ENCODE measurements at regions not wholly inside any gene's neighbourhood (a gene's known extent, or its start where the extent isn't known, plus 50 kb on each side); places are given as distances from the start of the nearest gene placed in this dataset.
A peak's percentile ranks its signal among the peaks of the same experiment; 100 is the strongest.

GRCh38 chr5:168055141-168055683, 236.2 kb upstream of the WWC1 start:
- no peaks in the 10 kb centered on the region for H3K27me3 ChIP-seq (ENCODE audit: insufficient read depth, poor library complexity, severe bottlenecking)
- no peak for DNase-seq (ENCODE audit: low spot score)
- H3K9me3 ChIP-seq (ENCODE audit: severe bottlenecking) = no peaks in the 10 kb centered on the region
- no peaks in the 10 kb centered on the region for H3K36me3 ChIP-seq (ENCODE audit: low read depth)
- TF ChIP-seq CTCF (IDR thresholded peaks at IDR 0.05; ENCODE audit: poor library complexity, severe bottlenecking) = no peak
- no peak for ATAC-seq (ENCODE audit: low read depth)
- no peak overlapping the region for H3K27ac ChIP-seq (ENCODE audit: poor library complexity, severe bottlenecking)
- no peaks in the 10 kb centered on the region for H3K4me1 ChIP-seq (ENCODE audit: insufficient read depth, poor library complexity, severe bottlenecking)
- no peak overlapping the region for H3K4me3 ChIP-seq (ENCODE audit: severe bottlenecking)

- DNase-seq (ENCODE audit: low spot score) (no peak), ATAC-seq (ENCODE audit: low read depth) (no peak)
- no peaks in the 10 kb centered on the region for H3K9me3 ChIP-seq (ENCODE audit: severe bottlenecking)
- no peak for TF ChIP-seq CTCF (IDR thresholded peaks at IDR 0.05; ENCODE audit: poor library complexity, severe bottlenecking)
- no peaks in the 10 kb centered on the region for H3K36me3 ChIP-seq (ENCODE audit: low read depth)
- no peak overlapping the region for H3K4me3 ChIP-seq (ENCODE audit: severe bottlenecking)
- no peaks in the 10 kb centered on the region for H3K27me3 ChIP-seq (ENCODE audit: insufficient read depth, poor library complexity, severe bottlenecking)
- H3K27ac ChIP-seq (ENCODE audit: poor library complexity, severe bottlenecking) = no peak overlapping the region
- no peaks in the 10 kb centered on the region for H3K4me1 ChIP-seq (ENCODE audit: insufficient read depth, poor library complexity, severe bottlenecking)
Measured at GRCh38 chr5:168055961-168056360, 235.5 kb upstream of the WWC1 start.

- no peaks in the 10 kb centered on the region for H3K36me3 ChIP-seq (ENCODE audit: low read depth)
- TF ChIP-seq CTCF (IDR thresholded peaks at IDR 0.05; ENCODE audit: poor library complexity, severe bottlenecking) = no peak
- DNase-seq (ENCODE audit: low spot score) = no peak
- H3K9me3 ChIP-seq (ENCODE audit: severe bottlenecking) = no peaks in the 10 kb centered on the region
- no peak overlapping the region for H3K27ac ChIP-seq (ENCODE audit: poor library complexity, severe bottlenecking)
- H3K4me1 ChIP-seq (ENCODE audit: insufficient read depth, poor library complexity, severe bottlenecking) = no peaks in the 10 kb centered on the region
- peak; percentile 74 for ATAC-seq (ENCODE audit: low read depth)
- no peaks in the 10 kb centered on the region for H3K27me3 ChIP-seq (ENCODE audit: insufficient read depth, poor library complexity, severe bottlenecking)
- no peak overlapping the region for H3K4me3 ChIP-seq (ENCODE audit: severe bottlenecking)
Measured at GRCh38 chr5:168056499-168057182, 234.8 kb upstream of the WWC1 start.

GRCh38 chr5:168057905-168058304, 233.5 kb upstream of the WWC1 start:
- no peak overlapping the region for H3K4me3 ChIP-seq (ENCODE audit: severe bottlenecking)
- H3K4me1 ChIP-seq (ENCODE audit: insufficient read depth, poor library complexity, severe bottlenecking) = no peaks in the 10 kb centered on the region
- H3K9me3 ChIP-seq (ENCODE audit: severe bottlenecking) = no peaks in the 10 kb centered on the region
- no peaks in the 10 kb centered on the region for H3K27me3 ChIP-seq (ENCODE audit: insufficient read depth, poor library complexity, severe bottlenecking)
- no peaks in the 10 kb centered on the region for H3K36me3 ChIP-seq (ENCODE audit: low read depth)
- ATAC-seq (ENCODE audit: low read depth) (no peak), DNase-seq (ENCODE audit: low spot score) (no peak)
- no peak overlapping the region for H3K27ac ChIP-seq (ENCODE audit: poor library complexity, severe bottlenecking)
- no peak for TF ChIP-seq CTCF (IDR thresholded peaks at IDR 0.05; ENCODE audit: poor library complexity, severe bottlenecking)

GRCh38 chr5:168059131-168059530, 232.3 kb upstream of the WWC1 start:
- H3K27ac ChIP-seq (ENCODE audit: poor library complexity, severe bottlenecking) = no peak overlapping the region
- TF ChIP-seq CTCF (IDR thresholded peaks at IDR 0.05; ENCODE audit: poor library complexity, severe bottlenecking) = no peak
- no peak overlapping the region for H3K4me3 ChIP-seq (ENCODE audit: severe bottlenecking)
- no peaks in the 10 kb centered on the region for H3K36me3 ChIP-seq (ENCODE audit: low read depth)
- no peaks in the 10 kb centered on the region for H3K27me3 ChIP-seq (ENCODE audit: insufficient read depth, poor library complexity, severe bottlenecking)
- DNase-seq (ENCODE audit: low spot score) (no peak), ATAC-seq (ENCODE audit: low read depth) (no peak)
- H3K9me3 ChIP-seq (ENCODE audit: severe bottlenecking) = no peaks in the 10 kb centered on the region
- no peaks in the 10 kb centered on the region for H3K4me1 ChIP-seq (ENCODE audit: insufficient read depth, poor library complexity, severe bottlenecking)
